IPS-11a (cell line): ENCODE measurements at regions not wholly inside any gene's neighbourhood (a gene's known extent, or its start where the extent isn't known, plus 50 kb on each side); places are given as distances from the start of the nearest gene placed in this dataset.
A peak's percentile ranks its signal among the peaks of the same experiment; 100 is the strongest.
"Not testable (repeated sequence)": the region's sequence is repeated elsewhere in the genome, so short reads cannot be mapped to it uniquely, and the experiment has no call there.

Experiments
- H3K4me3 ChIP-seq: one replicate; pipeline ENCODE4 v1.5.1; 2013; ENCODE audit warnings: low read depth, low read length, control low read depth

GRCh38 chr20:56914532-56914931, 285.4 kb downstream of the TFAP2C start:
- H3K4me3 ChIP-seq, result no peak overlapping the region

GRCh38 chr20:56916345-56916622, 287.2 kb downstream of the TFAP2C start:
- no peak overlapping the region for H3K4me3 ChIP-seq

GRCh38 chr20:56920041-56920440, 290.9 kb downstream of the TFAP2C start:
- H3K4me3 ChIP-seq, result not testable (repeated sequence)

GRCh38 chr20:56922497-56922896, 293.4 kb downstream of the TFAP2C start:
- H3K4me3 ChIP-seq, result no peak overlapping the region

GRCh38 chr20:56924292-56925081, 295.4 kb downstream of the TFAP2C start:
- peak overlapping the region; percentile 24 for H3K4me3 ChIP-seq

- H3K4me3 ChIP-seq, result peak overlapping the region; percentile 42
Observed at GRCh38 chr20:56925082-56925830, 296.1 kb downstream of the TFAP2C start.

- peak overlapping the region; percentile 42 for H3K4me3 ChIP-seq
Observed at GRCh38 chr20:56925831-56926170, 296.7 kb downstream of the TFAP2C start.

- no peak overlapping the region for H3K4me3 ChIP-seq
Observed at GRCh38 chr20:56926501-56926900, 297.4 kb downstream of the TFAP2C start.

- H3K4me3 ChIP-seq, result no peak overlapping the region
Observed at GRCh38 chr20:56927127-56927526, 298.0 kb downstream of the TFAP2C start.

GRCh38 chr20:56928007-56928406, 298.9 kb downstream of the TFAP2C start:
- no peak overlapping the region for H3K4me3 ChIP-seq

GRCh38 chr20:56929606-56930005, 300.5 kb downstream of the TFAP2C start:
- H3K4me3 ChIP-seq, result no peak overlapping the region

GRCh38 chr20:56930876-56931275, 301.8 kb downstream of the TFAP2C start:
- no peak overlapping the region for H3K4me3 ChIP-seq

- no peak overlapping the region for H3K4me3 ChIP-seq
Observed at GRCh38 chr20:56932575-56933330, 303.6 kb downstream of the TFAP2C start.

- no peak overlapping the region for H3K4me3 ChIP-seq
Observed at GRCh38 chr20:56933331-56933698, 304.2 kb downstream of the TFAP2C start.

- H3K4me3 ChIP-seq, result no peak overlapping the region
Observed at GRCh38 chr20:56934888-56935287, 305.8 kb downstream of the TFAP2C start.

- no peak overlapping the region for H3K4me3 ChIP-seq
Observed at GRCh38 chr20:56940466-56940865, 311.4 kb downstream of the TFAP2C start.

- H3K4me3 ChIP-seq, result no peak overlapping the region
Observed at GRCh38 chr20:56941101-56941686, 312.1 kb downstream of the TFAP2C start.

GRCh38 chr20:56943946-56944945, 315.1 kb downstream of the TFAP2C start:
- H3K4me3 ChIP-seq, result no peak overlapping the region

- no peak overlapping the region for H3K4me3 ChIP-seq
Observed at GRCh38 chr20:56945057-56945456, 316.0 kb downstream of the TFAP2C start.

- H3K4me3 ChIP-seq, result no peak overlapping the region
Observed at GRCh38 chr20:56945901-56946300, 316.8 kb downstream of the TFAP2C start.
